ENCODE measurements at regions not wholly inside any gene's neighbourhood (a gene's known extent, or its start where the extent isn't known, plus 50 kb on each side); places are given as distances from the start of the nearest gene placed in this dataset.

- DNase-seq = no peak
Measured at GRCh38 chr21:41671212-41671762, 95.6 kb downstream of the RIPK4 start.

- DNase-seq = no peak
Measured at GRCh38 chr21:41670056-41670805, 96.6 kb downstream of the RIPK4 start.

- DNase-seq = no peak
Measured at GRCh38 chr21:41669533-41669830, 97.4 kb downstream of the RIPK4 start.

- no peak for DNase-seq
Measured at GRCh38 chr21:41668686-41669532, 97.9 kb downstream of the RIPK4 start.

GRCh38 chr21:41668051-41668541 lies 98.8 kb downstream of the RIPK4 start:
- no peak for DNase-seq

GRCh38 chr21:41667136-41667535 lies 99.7 kb downstream of the RIPK4 start:
- no peak for DNase-seq

- DNase-seq = no peak
Measured at GRCh38 chr21:41666641-41667081, 100.2 kb downstream of the RIPK4 start.

- no peak for DNase-seq
Measured at GRCh38 chr21:41665766-41666595, 100.9 kb downstream of the RIPK4 start.

- DNase-seq = peak; percentile 70
Measured at GRCh38 chr21:41664881-41665765, 101.7 kb downstream of the RIPK4 start.

GRCh38 chr21:41663805-41664788 lies 102.8 kb downstream of the RIPK4 start:
- peak; percentile 61 for DNase-seq

- DNase-seq = no peak
Measured at GRCh38 chr21:41662761-41663160, 104.1 kb downstream of the RIPK4 start.

- DNase-seq = no peak
Measured at GRCh38 chr21:41662161-41662560, 104.7 kb downstream of the RIPK4 start.

- no peak for DNase-seq
Measured at GRCh38 chr21:41660748-41661147, 106.1 kb downstream of the RIPK4 start.

GRCh38 chr21:41659791-41660560 lies 106.9 kb downstream of the RIPK4 start:
- DNase-seq = peak; percentile 35

- DNase-seq = no peak
Measured at GRCh38 chr21:41656946-41657525, 109.8 kb downstream of the RIPK4 start.

- no peak for DNase-seq
Measured at GRCh38 chr21:41655259-41655658, 111.6 kb downstream of the RIPK4 start.

GRCh38 chr21:41653954-41654491 lies 112.8 kb downstream of the RIPK4 start:
- peak; percentile 58 for DNase-seq

GRCh38 chr21:41653243-41653953 lies 113.5 kb downstream of the RIPK4 start:
- DNase-seq = peak; percentile 46
